ENCODE measurements at regions not wholly inside any gene's neighbourhood (a gene's known extent, or its start where the extent isn't known, plus 50 kb on each side); places are given as distances from the start of the nearest gene placed in this dataset.

GRCh38 chr7:83836028-83836427 is 187.1 kb upstream of the SEMA3E start:
- H3K4me2 ChIP-seq (ENCODE audit: insufficient read depth, insufficient read length, low read length): no peak overlapping the region
- H3K23ac ChIP-seq (ENCODE audit: insufficient read length, low read depth, low read length): no peak overlapping the region
- H2BK5ac ChIP-seq (ENCODE audit: insufficient read length, low read length): no peak overlapping the region
- no peak overlapping the region for H3T11ph ChIP-seq (ENCODE audit: low read length)
- no CpG with 5 or more reads among the region's 1 CpG for WGBS (ENCODE audit: extremely low coverage, insufficient read length, low lambda C conversion rate)
- no peaks in the 10 kb centered on the region for H4K20me1 ChIP-seq (ENCODE audit: control insufficient read depth, insufficient read depth, insufficient read length)
- no peak overlapping the region for H2BK20ac ChIP-seq (ENCODE audit: low read depth, low read length, poor library complexity, severe bottlenecking)
- H3K4ac ChIP-seq (ENCODE audit: low read depth, low read length): no peak overlapping the region
- H2BK120ac ChIP-seq (ENCODE audit: low read depth, low read length, poor library complexity, severe bottlenecking): no peak overlapping the region
- H3K79me2 ChIP-seq (ENCODE audit: insufficient read depth, low read length): no peaks in the 10 kb centered on the region
- H4K5ac ChIP-seq (ENCODE audit: insufficient read length, low read depth, low read length): no peak overlapping the region
- Mint-ChIP-seq H3K4me1 (peaks cover 38 to 46% of the 10 kb centered on the region in 2 experiments), H3K4me3 (no peak overlapping the region), H3K36me3 (ENCODE audit: insufficient read depth in 1 of 3, low read depth in 3 of 3) (no peaks in the 10 kb centered on the region), H3K27ac (no peak overlapping the region), H3K27me3 (ENCODE audit: low read depth) (no peaks in the 10 kb centered on the region), H3K9me3 (no peaks in the 10 kb centered on the region)
- H2BK12ac ChIP-seq (ENCODE audit: insufficient read length, low read depth, low read length): no peak overlapping the region
- no peaks in the 10 kb centered on the region for H3K79me1 ChIP-seq (ENCODE audit: insufficient read depth, low read depth, low read length, poor library complexity, severe bottlenecking)
- H3K56ac ChIP-seq (ENCODE audit: insufficient read length, low read depth, low read length): no peak overlapping the region
- H4K8ac ChIP-seq (replicated peaks; ENCODE audit: insufficient read length, low read depth, low read length): no peak overlapping the region
- no peak overlapping the region for H3K14ac ChIP-seq (ENCODE audit: insufficient read depth, low read length)
- TF ChIP-seq CTCF (conservative IDR thresholded peaks at IDR 0.05): no peak
- H3K23me2 ChIP-seq (ENCODE audit: insufficient read length, low read depth, low read length, poor library complexity, severe bottlenecking): no peaks in the 10 kb centered on the region
- no peak overlapping the region for H3K18ac ChIP-seq (ENCODE audit: insufficient read length, low read depth, low read length)
- H3K27ac ChIP-seq (ENCODE audit: insufficient read length, low read depth, low read length): no peak overlapping the region
- no peak for DNase-seq
- H3K27me3 ChIP-seq (ENCODE audit: insufficient read depth, low read length): no peaks in the 10 kb centered on the region
- no peaks in the 10 kb centered on the region for H3K9me3 ChIP-seq (ENCODE audit: control insufficient read depth, low read depth, low read length)
- H3K9ac ChIP-seq (ENCODE audit: extremely low read depth, insufficient read length, low read length): no peak overlapping the region
- H2AK5ac ChIP-seq (ENCODE audit: insufficient read length, low read length): no peak overlapping the region
- no peak overlapping the region for H2AFZ ChIP-seq (ENCODE audit: low read length)
- peaks cover 2% of the 10 kb centered on the region; the same call in 1 of the 2 replicates for H3K4me1 ChIP-seq (ENCODE audit: insufficient read depth, low read length)
- H4K91ac ChIP-seq (ENCODE audit: insufficient read length, low read depth, low read length): no peak overlapping the region
- no peak overlapping the region for H2BK15ac ChIP-seq (ENCODE audit: low read depth, low read length)

Data from H9 (cell line).